Upper lobe of right lung (tissue), 1 donor: ENCODE measurements at regions not wholly inside any gene's neighbourhood (a gene's known extent, or its start where the extent isn't known, plus 50 kb on each side); places are given as distances from the start of the nearest gene placed in this dataset.
"Not testable (repeated sequence)": the region's sequence is repeated elsewhere in the genome, so short reads cannot be mapped to it uniquely, and the experiment has no call there.

Source experiments
- ATAC-seq: fragments of 200-7000 bp; cut with Tn5 transposase; one replicate; pipeline ENCODE4 v1.9.1; 2020; ENCODE audit warnings: mild to moderate bottlenecking, moderate library complexity
- DNase-seq: peaks from one replicate; pipeline ENCODE4 v3.0.0-alpha.2; 2020
- H3K27ac ChIP-seq: fragments of 200-600 bp; one replicate; pipeline ENCODE4 v1.8.0; 2022
- H3K27me3 ChIP-seq: fragments of 200-600 bp; one replicate; pipeline ENCODE4 v1.8.0; 2022; ENCODE audit warnings: mild to moderate bottlenecking
- H3K36me3 ChIP-seq: fragments of 200-600 bp; one replicate; pipeline ENCODE4 v1.8.0; 2022
- H3K4me1 ChIP-seq: fragments of 200-600 bp; one replicate; pipeline ENCODE4 v1.8.0; 2022
- H3K4me3 ChIP-seq: fragments of 200-600 bp; one replicate; pipeline ENCODE4 v1.8.0; 2022; ENCODE audit warnings: mild to moderate bottlenecking
- H3K9me3 ChIP-seq: fragments of 200-600 bp; one replicate; pipeline ENCODE4 v1.8.0; 2022
- intact Hi-C: fragments of 100-400 bp; cut with DNase I; formaldehyde crosslinking; loops from one replicate; pipeline ENCODE4 v1.11.0; 2022
- TF ChIP-seq, protein P1 (sequence below): fragments of 200-600 bp; IDR thresholded peaks from one replicate; pipeline ENCODE4 v1.8.0; 2022; ENCODE audit warnings: antibody characterized with exemption
- donor health status: DM: no; HTN: yes; CAD: no; lungs with severe emphysema.

DNA sequence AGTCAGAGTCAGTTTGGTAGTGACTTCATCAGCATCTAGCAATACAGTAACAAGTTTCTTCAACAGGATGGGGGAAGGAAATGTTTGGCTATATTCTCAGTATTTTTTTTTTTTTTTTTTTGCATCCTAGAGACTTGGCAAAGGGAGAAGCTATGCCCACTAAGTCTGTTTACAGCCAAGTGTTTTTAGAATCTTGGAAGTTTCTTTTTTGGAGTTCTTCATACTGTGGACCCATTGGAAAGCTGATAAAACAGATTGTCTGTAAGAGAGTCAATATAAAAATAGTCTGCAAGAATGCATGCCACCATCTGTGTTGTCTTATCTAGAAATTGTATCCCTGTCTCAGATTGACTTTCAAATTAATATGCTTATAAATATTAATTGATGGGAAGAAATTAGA lies 171.2 kb downstream of the ADCYAP1 start:
- Histone ChIP-seq H3K4me1 (no peaks in the 10 kb centered on the region), H3K9me3 (no peaks in the 10 kb centered on the region), H3K4me3 (no peak overlapping the region), H3K27ac (no peak overlapping the region), H3K27me3 (no peaks in the 10 kb centered on the region), H3K36me3 (no peaks in the 10 kb centered on the region)
- TF ChIP-seq, protein P1, sequence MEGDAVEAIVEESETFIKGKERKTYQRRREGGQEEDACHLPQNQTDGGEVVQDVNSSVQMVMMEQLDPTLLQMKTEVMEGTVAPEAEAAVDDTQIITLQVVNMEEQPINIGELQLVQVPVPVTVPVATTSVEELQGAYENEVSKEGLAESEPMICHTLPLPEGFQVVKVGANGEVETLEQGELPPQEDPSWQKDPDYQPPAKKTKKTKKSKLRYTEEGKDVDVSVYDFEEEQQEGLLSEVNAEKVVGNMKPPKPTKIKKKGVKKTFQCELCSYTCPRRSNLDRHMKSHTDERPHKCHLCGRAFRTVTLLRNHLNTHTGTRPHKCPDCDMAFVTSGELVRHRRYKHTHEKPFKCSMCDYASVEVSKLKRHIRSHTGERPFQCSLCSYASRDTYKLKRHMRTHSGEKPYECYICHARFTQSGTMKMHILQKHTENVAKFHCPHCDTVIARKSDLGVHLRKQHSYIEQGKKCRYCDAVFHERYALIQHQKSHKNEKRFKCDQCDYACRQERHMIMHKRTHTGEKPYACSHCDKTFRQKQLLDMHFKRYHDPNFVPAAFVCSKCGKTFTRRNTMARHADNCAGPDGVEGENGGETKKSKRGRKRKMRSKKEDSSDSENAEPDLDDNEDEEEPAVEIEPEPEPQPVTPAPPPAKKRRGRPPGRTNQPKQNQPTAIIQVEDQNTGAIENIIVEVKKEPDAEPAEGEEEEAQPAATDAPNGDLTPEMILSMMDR, result no peak
- DNase-seq (no peak), ATAC-seq (no peak)
- intact Hi-C loops, result no loop called here

DNA sequence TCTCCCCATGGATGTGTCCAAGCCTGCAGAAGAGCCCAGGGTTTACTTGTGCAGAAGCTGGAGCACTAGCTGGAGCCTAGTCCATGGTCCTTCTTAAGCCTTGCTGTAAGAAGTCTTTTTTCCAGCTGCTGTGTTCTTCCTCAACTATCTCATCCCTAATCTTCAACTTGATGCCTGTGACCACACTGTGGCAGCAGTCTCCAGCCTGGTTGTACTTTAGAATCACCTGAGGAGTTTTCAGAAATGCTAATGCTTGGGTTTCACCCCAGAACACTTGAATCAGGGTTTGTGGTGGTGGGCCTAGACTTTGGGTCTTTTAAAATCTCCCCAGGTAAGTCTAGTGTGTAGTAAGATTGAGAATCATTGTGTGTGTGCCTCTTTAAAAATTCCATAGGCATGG lies 173.6 kb downstream of the ADCYAP1 start:
- intact Hi-C loops, result no loop called here
- TF ChIP-seq, protein P1, result no peak
- no peak for ATAC-seq
- Histone ChIP-seq H3K4me1 (no peaks in the 10 kb centered on the region), H3K27ac (no peak overlapping the region), H3K36me3 (no peaks in the 10 kb centered on the region), H3K4me3 (no peak overlapping the region), H3K9me3 (no peaks in the 10 kb centered on the region), H3K27me3 (no peaks in the 10 kb centered on the region)
- no peak for DNase-seq

DNA sequence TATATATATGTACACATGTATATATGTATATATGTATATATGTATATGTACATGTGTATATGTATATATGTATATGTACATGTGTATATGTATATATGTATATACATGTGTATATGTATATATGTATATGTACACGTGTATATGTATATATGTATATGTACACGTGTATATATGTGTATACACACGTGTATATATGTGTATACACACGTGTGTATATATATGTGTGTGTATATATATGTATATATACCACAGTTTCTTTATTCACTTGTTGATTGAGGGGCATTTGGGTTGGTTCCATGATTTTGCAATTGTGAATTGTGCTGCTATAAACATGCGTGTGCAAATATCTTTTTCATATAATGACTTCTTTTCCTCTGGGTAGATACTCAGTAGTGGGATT lies 179.0 kb downstream of the ADCYAP1 start:
- H3K27ac ChIP-seq, H3K4me1 ChIP-seq, H3K4me3 ChIP-seq, ATAC-seq, H3K36me3 ChIP-seq, H3K27me3 ChIP-seq, DNase-seq, H3K9me3 ChIP-seq, intact Hi-C loops: not testable (repeated sequence)

DNA sequence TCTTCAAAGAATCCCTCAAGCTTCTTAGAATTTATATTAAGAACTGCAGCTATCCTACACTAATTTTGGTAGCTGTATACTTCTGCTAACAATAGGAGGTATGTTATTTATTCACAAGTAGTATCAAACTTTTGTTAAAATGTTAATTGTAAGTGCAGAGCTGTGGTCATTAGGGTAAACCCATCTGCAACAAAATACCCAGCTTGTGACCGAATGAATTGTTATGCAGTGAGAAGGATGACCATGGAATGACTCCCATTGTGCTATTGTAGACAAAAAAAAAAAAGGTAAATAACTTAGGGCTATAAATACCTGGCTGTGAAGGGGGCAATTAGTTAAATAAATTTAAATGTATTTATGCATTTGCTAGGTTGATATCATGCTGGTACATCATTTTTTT lies 186.1 kb downstream of the ADCYAP1 start:
- Histone ChIP-seq H3K27me3 (no peaks in the 10 kb centered on the region), H3K9me3 (peaks cover 3% of the 10 kb centered on the region), H3K4me3 (no peak overlapping the region), H3K27ac (no peak overlapping the region), H3K4me1 (no peaks in the 10 kb centered on the region), H3K36me3 (no peaks in the 10 kb centered on the region)
- TF ChIP-seq, protein P1, result no peak
- no peak for DNase-seq
- intact Hi-C loops, result no loop called here
- no peak for ATAC-seq

DNA sequence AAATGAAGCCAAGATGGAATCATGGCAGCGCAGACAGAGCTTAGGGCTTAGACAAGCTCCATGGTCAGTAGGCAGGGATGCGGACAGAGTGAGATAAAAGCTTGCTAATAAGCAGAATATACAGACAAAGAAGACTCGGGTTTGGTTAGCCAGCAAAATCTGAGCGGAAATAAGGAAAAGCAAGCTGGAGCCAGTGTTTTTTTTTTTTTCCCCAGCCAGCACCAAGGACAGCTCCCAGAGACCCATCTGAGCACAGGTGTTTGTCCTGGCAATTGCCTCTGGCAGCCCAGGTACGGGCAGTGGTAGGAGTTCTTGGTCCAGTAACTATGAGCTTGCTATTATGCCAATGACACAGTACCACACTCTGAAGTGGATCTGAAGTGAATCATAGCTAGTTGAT lies 187.6 kb downstream of the ADCYAP1 start:
- H3K27me3 ChIP-seq, result no peaks in the 10 kb centered on the region
- intact Hi-C loops, result no loop called here
- no peak overlapping the region for H3K4me3 ChIP-seq
- TF ChIP-seq, protein P1, result no peak
- H3K27ac ChIP-seq, result no peak overlapping the region
- no peaks in the 10 kb centered on the region for H3K36me3 ChIP-seq
- no peaks in the 10 kb centered on the region for H3K4me1 ChIP-seq
- peaks cover under 1% of the 10 kb centered on the region for H3K9me3 ChIP-seq
- peak; percentile 22 for ATAC-seq
- no peak for DNase-seq

DNA sequence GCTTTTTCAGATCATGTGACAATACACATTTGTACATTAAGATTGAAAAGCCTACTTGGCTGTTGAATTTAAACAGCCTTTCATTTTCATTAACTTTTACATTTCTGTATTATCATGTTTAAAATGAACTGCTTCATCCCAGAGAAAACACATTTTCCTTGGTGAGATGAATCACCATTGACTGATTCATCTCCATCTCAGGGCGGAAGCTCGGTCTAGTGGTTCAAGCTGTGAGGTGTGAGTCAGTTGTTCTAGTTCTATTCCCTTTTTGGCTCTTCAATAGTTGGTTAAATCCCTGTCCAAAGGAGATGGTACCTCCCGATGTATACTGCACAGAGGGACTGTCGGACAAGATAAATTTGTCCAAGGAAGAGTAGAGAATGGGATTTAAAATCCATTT lies 189.7 kb downstream of the ADCYAP1 start:
- H3K9me3 ChIP-seq, result no peaks in the 10 kb centered on the region
- TF ChIP-seq, protein P1, result no peak
- H3K36me3 ChIP-seq, result no peaks in the 10 kb centered on the region
- ATAC-seq (no peak), DNase-seq (no peak)
- H3K27ac ChIP-seq, result no peak overlapping the region
- intact Hi-C loops, result no loop called here
- no peak overlapping the region for H3K4me3 ChIP-seq
- H3K4me1 ChIP-seq, result no peaks in the 10 kb centered on the region
- no peaks in the 10 kb centered on the region for H3K27me3 ChIP-seq

DNA sequence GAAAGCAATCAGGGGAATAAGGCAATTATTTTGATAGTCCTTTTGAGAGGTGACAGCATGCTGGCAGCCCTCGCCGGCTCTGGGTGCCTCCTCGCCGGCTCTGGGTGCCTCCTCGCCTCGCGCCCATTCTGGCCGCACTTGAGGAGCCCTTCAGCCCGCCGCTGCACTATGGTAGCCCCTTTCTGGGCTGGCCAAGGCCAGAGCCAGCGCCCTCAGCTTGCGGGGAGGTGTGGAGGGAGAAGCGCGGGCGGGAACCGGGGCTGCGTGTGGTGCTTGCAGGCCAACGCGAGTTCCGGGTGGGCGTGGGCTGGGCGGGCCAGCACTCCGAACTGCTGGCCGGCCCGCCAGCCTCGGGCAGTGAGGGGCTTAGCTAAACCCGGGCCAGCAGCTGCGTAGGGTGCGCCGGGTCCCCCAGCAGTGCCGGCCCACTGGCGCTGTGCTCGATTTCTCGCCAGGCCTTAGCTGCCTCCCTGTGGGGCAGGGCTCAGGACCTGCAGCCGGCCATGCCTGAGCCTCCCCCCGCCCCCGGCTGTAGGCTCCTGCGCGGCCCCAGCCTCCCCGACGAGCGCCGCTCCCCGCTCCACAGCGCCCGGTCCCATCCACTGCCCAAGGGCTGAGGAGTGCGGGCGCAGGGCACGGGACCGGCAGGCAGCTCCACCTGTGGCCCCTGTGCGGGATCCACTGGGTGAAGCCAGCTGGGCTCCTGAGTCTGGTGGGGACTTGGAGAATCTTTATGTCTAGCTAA lies 193.5 kb downstream of the ADCYAP1 start:
- H3K36me3 ChIP-seq, ATAC-seq, H3K4me3 ChIP-seq, H3K9me3 ChIP-seq, H3K4me1 ChIP-seq, intact Hi-C loops, H3K27me3 ChIP-seq, H3K27ac ChIP-seq: not testable (repeated sequence)
- peak; percentile 42 for DNase-seq
